Stimulated activated CD8-positive, alpha-beta memory T cell treated with anti-CD3 and anti-CD28 coated beads, Interleukin-7, amount 100 ng/mL, for 24 hours (primary cell): ENCODE measurements at regions not wholly inside any gene's neighbourhood (a gene's known extent, or its start where the extent isn't known, plus 50 kb on each side); places are given as distances from the start of the nearest gene placed in this dataset.

Experiments
- DNase-seq: peaks from one replicate; pipeline ENCODE4 v3.0.0-alpha.2; 2020; ENCODE audit warnings: low read depth

DNA sequence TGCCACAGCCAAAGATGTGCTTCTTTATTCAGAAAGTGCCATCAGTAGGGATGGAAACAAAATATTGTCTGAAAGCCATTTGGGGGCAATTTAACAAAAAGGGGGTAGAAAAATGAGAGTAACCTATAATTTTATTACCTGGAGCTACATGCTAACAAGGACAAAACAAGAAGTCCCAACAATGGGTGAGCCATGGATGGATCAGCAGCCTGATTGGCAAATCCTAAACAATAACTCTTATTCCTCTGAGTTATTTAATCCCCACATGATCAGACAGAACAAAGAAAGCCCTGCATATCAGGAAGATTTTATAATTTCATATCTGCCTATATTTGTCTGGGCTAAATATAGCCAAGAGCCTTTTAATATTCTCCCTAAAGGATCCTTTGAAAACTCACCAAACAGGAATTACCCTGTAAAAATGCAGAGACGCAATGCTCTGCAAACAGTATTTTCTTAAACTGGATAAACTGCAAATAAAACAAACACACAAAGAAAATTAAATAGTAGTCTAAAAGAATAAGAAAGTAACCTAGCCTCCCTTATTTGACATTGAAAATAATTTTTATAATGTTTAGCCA lies 483.4 kb downstream of the ZNF608 start:
- no peak for DNase-seq

DNA sequence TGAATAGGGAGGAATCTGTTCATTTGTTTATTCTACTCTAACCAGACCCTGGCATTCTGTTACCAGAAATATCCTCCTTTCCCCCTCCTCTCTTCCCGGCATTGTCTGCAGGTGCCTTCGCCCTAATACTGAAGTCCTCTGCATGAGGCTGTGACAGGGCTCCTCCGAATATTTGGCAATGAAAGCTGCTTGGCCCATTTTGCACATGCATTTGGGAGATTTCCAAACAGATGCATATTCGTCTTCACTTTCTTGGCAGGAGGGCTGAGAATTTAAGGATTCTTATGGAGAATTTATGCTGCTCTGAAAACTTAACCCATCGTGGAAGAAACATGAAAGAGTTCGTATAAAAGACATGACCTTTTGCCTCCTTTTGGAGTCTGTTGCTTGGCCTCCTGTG lies 484.0 kb downstream of the ZNF608 start:
- DNase-seq = no peak

DNA sequence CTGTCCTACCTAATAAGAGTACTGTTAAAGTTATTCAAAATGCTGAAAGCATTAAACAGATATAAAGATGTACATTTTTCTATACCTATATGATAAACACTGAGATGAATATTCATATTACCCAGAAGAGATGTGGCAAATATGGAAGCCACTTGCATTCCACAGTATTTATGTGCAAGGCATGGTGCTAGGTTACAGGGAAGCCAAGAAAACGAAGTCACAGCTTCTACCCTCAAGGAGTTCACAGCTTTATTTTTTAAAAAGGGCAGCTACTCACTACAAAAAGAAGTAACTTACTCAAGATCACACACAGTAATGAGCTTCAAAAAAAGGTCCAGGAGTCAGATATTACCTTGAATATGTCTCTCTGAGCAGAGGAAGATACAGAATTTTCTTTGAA lies 484.6 kb downstream of the ZNF608 start:
- DNase-seq = no peak

DNA sequence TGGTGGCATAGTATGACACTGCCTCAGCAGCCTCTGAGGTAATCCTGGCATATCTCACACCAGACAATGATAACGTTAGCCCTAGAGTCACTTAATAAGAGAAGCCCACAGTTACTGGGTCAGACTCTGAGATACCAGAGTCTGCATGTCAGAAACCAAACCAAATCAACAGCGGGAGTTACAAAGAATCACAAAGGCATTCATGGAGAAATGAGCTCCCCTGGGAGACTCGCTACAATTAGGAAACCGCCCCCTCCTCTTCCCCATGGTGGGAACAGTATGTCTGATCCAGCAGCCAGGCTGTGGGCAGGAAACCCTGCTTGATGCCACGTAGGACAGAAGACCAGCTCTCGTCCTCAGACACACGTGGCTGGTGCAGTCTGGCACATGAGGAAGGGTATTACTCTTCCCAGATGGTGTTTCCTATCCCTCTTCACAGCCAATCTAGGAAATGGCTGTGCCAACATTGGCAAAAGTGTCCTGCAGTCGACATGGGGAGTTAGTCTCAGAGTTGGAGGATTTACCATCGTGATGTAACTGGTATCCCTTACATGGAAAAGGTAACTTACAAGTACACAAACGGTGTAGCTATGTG lies 485.4 kb downstream of the ZNF608 start:
- DNase-seq = no peak

DNA sequence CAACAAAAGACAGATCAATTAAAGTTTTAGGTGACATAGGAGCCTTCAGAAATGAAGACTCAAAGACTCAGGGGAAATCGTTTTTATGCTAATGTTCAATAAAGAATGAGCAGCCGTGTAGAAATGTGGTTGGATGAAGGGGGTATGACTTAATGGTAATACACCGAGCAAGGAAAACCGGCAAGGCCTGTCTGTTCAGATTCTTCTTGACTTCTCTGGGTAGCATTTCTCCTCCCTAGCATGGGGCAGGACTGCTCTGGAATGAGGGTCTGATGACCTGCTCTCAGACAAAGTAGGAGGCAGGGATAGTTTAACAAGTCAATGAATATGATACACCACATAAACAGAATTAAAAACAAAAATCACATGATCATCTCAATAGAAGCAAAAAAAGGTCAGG lies 487.4 kb downstream of the ZNF608 start:
- no peak for DNase-seq

DNA sequence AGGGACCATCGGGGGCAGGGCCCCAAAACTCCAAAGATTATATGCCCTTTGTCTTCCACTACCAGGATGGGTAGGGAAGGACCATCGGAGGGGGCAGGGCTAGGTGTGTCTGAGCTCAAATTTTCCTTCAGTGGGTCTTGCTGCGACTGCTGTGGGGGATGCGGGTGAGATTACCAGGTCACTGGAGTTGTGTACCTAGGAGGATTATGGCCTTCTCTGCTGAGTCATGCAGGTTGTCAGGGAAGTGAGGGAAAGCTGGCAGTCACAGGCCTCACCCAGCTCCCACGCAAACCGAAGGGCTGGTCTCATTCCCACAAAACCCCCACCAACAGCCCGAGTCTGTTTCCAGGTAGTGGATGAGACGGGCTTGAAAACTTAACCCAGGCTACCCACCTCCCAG lies 489.4 kb downstream of the ZNF608 start:
- no peak for DNase-seq

DNA sequence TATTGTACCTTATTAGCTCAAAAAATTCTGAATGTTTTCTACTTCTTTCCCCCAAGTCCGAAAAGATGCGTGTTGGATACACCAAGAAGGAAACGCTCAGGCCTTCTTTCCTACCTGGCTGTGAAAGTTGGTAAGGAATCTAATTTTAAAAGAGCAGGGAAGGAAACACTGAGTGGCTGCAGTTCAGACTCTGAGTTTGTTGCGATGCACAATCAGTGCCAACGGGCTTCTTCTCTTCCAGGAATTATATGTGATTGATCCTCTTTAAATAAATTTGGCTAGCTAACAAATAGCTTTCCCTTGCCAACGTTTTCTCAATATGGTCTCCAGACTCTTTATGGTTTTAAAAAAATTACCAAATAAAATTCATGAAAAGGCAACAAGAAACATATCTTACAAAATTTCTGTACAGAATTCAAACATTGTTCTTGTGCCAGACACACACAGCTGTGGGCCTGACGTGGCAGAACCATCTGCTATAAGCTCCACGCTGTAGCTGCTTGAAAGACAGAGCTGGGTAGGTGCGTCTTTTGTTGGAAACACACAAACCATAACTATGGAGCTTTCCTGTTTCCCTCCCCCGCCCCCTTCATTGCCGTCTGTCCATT lies 493.1 kb downstream of the ZNF608 start:
- no peak for DNase-seq

DNA sequence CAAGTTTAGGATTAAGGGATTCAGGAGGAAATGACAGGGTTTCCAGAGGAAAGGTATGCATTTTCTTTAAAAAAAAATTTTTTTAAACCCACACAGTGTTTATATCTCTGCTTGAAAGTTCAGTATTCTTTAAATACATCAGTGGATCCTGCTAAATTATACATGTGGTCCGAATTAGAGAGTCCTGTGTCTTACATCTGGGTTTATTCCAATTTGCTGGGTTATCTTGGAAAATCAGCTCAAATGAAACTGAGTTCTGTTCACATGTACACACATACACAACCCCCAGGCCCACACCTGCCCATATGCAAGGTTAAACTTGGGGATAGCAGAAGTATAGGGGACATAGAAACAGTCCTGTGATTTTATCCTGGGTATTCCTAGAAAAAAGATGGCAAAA lies 493.7 kb downstream of the ZNF608 start:
- DNase-seq = no peak

DNA sequence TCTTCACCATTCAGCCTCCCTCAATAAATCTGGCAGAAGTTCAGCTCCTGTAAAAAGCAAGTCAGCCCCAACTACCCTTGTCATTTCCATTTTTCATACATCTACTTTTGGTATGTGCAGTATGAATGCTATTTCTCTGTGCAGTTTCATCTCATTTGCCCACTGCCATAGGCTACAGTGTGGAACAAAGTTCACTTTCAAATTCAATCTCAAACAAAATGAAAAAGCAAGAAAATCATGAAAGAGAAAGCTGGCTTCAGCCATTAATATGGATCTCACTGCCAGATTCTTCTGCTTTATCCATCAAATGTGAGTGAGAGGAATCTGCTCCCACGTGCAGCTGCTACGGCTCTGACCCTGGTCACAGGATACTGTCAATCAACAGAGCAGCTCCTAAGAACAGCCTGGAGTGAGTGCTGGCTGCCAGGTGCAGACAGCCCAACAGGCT lies 494.2 kb downstream of the ZNF608 start:
- no peak for DNase-seq

DNA sequence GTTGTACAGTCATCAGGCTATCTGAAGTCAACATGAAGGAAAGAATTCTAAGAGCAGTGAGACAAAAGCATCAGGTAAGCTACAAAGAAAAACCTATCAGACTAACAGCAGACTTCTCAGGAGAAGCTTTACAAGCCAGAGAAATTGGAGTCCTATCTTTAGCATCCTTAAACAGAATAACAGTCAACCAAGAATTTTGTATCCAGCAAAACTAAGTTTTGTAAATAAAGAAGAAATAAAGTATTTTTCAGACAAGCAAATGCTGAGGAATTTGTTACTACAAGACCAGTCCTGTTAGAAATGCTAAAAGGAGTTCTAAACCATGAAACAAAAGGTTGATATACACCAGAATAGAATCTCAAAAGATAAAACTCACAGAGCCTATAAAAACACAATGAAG lies 501.2 kb downstream of the ZNF608 start:
- DNase-seq = no peak

DNA sequence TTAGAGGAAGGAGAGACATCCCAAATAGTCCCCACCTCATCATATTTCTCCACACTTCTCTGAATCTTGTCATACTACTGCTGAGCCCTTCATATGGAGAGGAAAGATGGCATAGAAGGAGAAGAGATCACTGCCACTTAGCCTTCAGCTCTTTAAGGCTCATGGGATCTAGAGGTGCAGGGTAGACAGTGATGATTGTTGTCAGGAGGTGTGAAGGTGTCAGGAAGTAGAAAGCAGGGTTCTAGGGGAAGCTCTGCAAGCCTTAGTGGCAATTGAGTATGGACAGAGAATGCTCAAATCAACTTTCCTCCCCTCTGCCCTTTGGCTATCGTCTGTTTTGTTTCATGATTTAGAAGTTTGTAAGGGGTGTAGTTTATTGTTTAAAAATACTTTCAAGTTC lies 505.7 kb downstream of the ZNF608 start:
- no peak for DNase-seq

DNA sequence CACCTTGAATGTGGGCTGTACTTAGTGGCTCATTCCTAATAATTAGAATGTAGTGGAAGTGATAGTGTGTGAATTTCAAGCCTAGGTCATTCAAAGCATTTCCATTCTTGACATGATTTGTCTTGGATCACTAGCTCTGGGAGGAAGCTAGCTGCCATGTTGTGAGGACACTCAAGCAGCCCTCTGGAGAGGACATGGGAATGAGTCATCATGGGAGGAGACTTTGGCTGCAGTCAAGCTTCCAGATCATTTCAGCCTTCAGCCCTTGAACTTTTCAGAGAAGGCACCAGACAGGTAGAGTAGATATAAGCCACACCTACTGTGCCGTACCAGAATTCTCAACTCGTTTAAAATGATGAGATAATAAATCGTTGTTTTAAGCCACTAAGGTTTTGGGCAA lies 506.9 kb downstream of the ZNF608 start:
- DNase-seq = no peak

DNA sequence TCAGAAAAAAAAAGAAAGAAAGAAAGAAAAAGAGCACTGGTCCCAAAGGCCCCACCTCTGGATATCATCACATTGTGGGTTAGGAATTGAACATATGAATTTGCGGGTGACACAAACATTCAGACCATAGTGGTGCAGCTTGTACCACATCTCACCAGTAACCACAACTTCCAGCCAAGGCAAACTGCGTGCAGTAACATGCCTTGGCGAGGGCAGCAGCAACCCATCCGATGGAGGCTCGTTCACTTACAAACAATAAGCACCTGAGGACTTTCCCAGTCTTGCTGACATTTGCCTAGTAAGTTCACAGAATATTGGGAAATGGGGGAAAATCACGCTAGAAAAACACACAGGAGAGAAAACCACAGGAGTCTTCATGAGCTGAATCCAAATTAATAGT lies 508.1 kb downstream of the ZNF608 start:
- no peak for DNase-seq

DNA sequence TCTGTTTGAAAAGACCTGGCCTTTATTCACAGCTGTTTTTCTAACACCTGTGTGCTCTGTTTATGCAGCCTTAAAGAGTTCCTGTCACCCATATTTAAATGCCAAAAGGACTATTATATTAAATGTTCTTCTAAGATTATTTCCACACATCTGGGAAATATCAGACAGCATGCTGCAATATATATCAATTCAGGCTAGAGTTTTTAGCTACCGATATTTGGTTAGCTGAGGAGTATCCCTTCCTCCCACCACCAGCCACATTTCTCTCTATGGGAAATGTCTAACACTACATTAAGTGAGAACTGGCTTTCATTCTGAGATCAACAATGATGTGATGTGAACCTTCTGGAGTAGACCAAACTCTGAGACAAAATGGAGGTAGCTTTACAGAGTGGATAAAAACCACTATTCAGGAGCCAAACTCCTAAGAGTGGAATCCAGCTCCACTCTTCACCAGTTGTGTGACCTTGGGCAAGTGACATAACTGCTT lies 509.2 kb downstream of the ZNF608 start:
- DNase-seq = no peak

DNA sequence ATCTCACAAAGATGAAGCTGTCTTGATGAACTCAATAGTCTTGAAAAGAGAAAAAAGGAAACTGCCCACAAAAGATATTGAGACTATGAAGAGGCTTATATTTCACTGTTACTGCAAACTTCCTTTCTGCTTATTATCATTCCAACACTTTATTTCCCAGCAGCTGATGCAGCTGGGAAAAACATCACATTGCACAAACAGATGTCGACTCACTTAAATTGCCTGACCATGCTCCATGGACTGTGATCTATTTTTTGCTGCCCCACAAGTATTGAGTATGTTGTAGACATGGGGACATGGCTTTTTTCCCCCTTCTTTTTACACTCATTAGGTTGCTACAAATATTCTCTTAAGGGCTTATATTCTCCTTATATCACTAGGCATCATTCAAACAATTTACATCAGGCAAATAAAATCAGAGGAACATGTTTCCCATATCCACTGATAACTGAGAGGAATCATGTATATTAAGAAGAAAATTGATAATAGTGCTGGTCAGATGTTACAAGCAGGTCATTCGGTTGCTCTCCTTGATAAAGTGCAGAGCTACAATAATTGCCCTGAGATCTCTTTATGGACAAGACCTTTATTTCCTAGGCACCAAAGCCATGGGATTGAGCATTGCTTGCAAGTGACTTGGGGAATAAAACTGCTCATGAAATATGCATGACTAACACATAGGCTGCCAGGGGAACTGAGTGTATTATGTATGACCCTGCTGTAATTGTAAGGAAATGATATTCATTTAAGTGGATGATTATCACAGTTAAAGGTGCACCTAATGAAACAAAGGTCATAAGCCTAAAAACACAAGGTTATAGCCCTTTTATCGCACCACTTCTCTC lies 509.9 kb downstream of the ZNF608 start:
- no peak for DNase-seq

DNA sequence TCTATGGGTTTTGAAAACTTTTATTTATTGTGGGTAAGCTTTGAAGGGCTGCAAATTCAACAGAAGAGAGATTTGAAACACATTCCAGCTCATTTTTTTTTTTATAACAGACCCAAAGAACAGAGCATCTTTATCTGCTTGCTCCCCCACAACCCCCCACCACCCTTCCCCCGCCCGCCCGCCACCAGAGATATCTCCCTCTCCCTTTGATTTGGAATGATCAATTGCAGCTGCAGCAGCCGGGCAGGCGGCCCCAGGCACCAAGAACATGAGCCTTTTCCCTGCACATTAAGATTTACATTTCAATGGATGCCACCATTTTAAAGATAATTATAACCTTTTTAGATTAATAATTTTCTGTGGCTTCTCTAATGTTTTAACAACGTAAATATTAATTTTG lies 510.9 kb downstream of the ZNF608 start:
- no peak for DNase-seq

DNA sequence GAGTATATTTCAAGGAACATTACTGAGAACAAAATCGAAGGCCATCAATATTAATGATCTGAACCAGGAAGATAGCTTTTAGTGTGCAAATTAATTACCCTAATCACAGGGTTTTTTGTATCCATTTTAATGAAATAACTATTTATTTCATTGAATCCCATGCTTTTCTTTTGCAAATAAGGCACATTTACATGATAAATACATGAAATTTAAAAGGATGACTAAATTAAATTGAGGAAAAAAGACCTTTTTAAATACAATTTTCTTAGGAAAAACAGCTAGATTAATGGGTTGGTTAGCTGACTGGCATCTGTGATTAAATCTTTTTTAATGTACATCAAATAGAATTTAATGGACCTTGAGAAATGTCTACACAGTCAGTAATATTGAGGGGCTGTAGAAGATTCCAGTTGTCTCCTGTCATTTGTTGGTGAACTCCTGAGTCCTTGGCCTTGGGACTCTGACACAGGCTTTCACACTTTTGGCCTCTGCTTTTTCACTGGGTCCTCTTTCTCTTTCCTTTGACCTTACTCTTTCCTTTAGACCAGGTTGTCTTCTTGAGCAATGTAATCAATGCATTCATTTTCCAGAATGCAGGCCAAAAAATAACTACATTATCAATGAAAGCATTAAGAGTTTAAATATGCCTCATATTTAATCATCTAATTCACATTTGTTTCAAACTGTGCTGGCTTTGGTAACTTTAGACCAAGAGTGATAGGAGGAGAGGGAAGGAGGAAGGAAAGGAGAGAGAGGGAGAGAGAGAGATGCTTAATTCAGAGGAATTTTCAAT lies 511.5 kb downstream of the ZNF608 start:
- no peak for DNase-seq

DNA sequence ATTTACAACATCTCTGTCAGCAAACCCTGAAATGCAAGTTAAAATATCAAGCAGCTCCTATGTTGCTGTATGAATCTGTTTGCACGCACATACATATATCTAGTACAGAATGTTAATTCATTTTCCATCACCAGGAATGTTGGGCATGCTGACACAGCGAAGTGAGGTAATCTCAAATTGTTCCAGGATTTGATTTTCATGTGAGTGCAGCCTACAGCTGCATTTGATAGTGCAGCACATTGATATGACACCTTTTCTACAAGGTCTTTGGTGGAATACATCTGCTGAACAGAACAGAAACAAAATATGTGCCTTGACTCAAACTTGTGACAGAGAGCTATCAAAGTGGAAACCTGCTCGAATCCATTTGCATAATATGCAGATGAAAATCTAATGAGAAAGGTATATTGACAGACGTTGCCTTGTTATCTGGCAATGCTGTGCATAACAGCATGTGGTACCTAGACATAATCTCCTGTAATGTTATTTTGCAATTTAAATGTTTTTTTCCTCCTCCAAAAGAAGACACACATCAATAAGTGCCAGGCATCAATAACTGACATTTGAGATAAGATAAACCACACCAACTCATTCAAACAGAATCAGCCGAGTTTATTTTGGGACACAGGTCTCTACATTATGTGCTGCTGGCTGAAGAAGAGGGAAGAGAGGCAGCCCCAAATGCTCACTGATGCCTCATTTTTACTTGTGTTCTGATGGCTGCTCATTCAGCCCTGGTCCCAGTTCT lies 512.2 kb downstream of the ZNF608 start:
- no peak for DNase-seq

DNA sequence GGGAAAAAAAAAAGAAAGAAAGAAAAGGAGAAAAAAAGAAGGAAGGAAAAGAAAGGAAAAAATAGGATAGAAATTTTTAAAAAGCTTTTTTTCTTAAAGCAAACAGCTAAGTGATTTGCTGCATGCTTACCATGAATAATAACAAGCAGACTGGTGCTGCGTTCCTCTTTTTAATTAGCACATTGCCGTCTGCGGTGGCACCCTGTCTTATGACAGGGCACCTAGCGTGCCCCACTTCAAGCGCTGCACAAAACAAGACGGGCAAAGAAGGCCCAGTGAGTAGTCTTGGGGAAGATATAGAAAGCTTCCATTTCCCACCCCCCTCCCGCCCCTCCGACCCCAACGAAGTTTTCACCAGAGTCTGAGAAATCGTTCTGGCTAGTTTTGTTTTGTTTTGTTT lies 513.9 kb downstream of the ZNF608 start:
- no peak for DNase-seq

DNA sequence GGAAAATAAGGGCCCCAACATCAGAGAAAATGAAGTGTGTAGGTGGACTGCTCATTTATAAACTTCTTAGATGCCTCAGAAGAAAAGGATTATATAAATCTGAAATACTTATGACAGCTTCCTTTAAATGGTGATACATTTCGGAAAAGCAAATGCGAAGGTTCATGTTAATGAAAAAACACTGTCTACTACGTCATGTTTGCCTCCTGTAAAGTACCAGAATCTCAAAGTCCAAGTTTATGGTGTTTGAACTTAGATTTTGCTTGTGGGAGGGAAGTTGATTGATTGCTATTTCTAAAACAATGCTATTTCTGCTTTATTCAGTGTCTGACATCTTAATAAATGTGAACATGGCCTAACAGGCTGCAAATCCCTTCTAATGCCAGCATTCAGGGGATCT lies 514.6 kb downstream of the ZNF608 start:
- DNase-seq = no peak

DNA sequence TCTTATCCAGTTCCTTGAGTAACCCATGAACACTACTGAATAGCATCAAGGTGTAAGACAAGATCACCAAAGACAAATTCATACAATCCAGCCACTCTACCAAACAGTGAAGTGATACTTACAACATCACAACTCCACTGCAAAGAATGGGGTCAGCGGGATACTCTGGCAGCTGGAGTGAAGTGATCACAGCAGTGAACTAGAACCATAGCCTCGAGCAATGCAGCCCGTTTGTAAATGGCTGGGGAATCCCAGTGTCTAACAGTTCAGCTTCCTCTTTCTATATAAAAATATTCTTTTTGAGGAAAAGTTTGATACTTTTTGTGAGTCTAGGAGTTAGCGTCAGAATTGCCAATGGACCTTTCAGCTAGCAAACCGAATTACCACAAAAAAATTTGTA lies 515.2 kb downstream of the ZNF608 start:
- no peak for DNase-seq
